WI38 (cell line): ENCODE measurements at regions not wholly inside any gene's neighbourhood (a gene's known extent, or its start where the extent isn't known, plus 50 kb on each side); places are given as distances from the start of the nearest gene placed in this dataset.

Experiments used
- H3K4me3 ChIP-seq: 2 replicates; pipeline ENCODE4 v1.5.1; 2011; ENCODE audit warnings: low read depth, mild to moderate bottlenecking, control low read depth, low read length
- TF ChIP-seq, protein P1 (sequence below): IDR thresholded peaks from 2 replicates; pipeline ENCODE4 v1.5.1; 2012; ENCODE audit warnings: low read depth, mild to moderate bottlenecking, control low read depth, low read length

DNA sequence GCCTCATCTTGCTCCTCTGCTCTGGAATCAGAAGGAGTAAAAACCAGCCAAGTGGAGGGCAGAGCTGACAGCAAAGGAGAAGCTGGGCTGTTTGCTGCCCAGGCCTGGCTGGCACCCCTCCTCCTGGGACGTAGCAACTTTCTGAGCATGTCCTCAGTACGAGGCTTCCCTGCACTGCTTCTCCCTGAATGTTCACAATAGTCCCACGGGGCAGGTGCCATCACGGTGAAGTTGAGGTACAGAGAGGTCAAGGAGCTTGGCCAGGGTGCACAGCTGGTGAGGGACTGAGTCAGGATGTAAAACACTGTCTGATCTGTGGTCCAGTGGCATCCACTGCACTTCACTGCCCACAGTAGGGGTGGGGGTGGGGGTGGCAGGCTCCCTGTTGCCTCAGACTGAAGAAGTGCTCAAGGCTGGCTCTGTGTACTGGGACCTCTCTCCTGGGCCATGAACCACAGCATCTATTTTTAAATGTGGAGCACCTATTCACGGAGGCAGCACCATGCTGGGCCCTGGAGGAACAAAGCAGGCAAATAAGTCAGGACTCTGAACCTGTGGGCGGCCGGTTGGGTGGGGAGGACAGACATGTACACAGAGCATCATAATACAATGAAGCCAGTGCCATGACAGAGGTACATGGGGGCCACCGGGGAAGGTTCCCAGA lies 369.5 kb downstream of the SEC14L1 start:
- H3K4me3 ChIP-seq: no peak overlapping the region
- TF ChIP-seq, protein P1, sequence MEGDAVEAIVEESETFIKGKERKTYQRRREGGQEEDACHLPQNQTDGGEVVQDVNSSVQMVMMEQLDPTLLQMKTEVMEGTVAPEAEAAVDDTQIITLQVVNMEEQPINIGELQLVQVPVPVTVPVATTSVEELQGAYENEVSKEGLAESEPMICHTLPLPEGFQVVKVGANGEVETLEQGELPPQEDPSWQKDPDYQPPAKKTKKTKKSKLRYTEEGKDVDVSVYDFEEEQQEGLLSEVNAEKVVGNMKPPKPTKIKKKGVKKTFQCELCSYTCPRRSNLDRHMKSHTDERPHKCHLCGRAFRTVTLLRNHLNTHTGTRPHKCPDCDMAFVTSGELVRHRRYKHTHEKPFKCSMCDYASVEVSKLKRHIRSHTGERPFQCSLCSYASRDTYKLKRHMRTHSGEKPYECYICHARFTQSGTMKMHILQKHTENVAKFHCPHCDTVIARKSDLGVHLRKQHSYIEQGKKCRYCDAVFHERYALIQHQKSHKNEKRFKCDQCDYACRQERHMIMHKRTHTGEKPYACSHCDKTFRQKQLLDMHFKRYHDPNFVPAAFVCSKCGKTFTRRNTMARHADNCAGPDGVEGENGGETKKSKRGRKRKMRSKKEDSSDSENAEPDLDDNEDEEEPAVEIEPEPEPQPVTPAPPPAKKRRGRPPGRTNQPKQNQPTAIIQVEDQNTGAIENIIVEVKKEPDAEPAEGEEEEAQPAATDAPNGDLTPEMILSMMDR: no peak

DNA sequence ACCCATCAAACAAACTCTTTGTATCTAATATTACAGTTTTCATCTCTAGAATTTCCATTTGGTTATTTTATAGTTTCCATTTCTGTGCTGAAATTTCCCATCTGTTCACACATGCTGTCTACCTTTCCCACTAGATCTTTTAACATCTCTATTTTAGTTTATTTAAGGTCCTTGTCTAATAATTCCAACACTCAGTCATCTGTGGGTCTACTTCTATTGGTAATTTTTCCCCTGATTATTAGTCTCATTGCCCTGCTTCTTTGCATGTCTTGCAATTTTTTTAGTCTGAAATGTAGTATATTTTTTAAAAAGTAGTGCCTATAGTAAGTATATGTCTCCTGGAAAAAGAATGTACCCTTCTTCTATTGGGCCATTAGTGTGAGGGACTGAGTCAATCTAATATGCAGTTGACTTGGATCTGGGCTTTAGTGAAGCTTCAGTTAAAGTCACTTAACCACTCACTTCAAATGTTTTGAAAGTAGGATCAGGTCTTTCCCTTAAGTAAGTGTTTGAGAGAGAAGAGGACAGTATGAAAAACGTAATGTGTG lies 370.8 kb downstream of the SEC14L1 start:
- no peak overlapping the region for H3K4me3 ChIP-seq
- TF ChIP-seq, protein P1: no peak

DNA sequence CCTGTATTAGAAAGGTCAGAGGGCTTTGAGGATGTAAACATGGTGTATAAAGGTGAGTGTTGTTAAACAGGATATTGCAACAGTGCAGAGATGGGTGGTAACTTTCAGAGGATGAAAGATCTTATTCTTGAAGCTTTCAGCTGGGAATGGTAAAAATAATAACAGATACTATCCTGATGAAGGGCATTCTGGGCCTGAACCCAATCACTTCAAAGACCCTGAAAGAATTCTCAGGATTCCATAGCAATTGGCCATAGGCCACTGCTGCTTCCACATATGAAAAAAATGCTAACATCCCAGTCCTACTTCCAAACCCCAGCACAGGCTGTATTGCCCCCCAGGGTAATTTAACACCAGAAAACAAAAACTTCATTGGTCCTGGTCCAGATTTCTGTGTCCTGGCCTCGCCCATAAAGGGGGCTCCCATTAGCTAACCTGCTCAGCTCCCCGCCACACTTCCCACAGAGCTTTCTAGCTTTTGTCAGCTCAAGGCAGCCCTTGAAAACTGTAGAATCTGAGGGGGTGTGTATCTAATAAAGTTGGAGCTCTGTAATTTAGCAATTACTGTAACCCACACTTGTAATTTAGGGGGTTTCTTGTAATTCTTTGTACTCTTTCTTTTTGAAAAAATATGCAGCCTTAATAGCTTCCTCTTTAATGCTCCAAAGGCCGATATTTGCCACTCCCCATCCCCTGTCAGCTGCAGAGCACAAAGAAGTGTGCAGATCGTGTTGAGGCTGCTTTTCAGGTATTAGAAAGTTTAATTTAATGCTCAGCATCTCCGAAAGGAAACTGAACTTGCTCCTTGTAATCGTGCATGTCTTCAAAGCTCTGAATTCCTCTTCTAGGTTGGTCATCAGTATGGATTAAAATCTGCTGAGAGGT lies 371.5 kb downstream of the SEC14L1 start:
- TF ChIP-seq, protein P1: no peak
- H3K4me3 ChIP-seq: no peak overlapping the region

DNA sequence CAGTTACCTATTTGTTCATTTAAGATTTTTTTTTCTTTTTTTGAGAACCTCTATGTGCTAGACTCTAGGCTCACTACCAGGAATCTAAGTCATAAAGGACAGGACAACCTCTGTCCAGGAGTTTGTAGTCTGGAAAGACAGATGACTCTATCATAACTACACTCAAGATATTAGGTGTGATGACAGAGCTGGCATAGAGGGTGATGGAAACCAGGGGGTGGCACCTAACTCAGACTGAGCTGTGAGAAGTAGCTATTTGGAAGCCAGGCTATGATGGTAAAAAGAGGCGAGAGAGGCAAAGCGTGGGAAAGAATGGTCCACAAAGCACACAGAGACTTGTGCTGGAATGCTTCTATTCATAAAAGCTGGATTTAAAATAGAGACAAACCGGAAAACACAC lies 372.3 kb downstream of the SEC14L1 start:
- TF ChIP-seq, protein P1: no peak
- H3K4me3 ChIP-seq: no peak overlapping the region

DNA sequence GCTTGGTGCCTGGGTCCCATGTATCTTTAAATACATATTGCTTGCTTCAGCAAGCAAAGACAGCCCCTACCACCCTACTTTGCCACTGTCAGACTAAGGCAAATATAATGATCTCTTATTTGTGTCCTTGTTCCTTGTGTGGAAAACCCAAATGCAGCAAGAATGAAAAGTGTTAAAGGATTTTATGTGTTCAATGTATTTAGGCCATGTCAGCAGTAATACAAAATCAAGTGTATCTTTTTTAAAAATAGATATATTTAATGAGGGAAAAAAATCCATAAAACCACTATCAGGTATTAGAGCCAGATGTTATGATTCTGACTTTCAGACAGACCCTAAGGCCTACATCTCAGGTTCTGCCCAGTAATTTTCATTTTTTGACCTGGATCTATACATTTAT lies 374.5 kb downstream of the SEC14L1 start:
- no peak overlapping the region for H3K4me3 ChIP-seq
- TF ChIP-seq, protein P1: no peak

DNA sequence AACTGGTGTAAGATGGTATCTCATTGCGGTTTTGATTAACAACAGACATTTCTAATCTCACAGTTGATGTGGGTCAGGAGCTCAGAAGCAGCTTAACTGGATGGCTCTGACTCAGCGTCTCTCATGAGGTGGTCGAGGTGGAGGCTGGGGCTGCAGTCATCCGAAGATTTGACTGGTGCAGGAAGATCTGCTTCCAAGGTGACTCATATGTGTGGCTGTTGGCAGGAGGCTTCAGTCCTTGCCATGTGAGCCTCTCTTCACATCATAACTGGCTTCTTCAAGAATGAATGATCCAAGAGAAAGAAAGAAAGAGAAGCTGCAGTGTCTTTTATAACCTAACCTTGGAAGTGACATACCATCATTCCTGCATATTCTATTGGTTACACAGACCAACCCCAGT lies 376.1 kb downstream of the SEC14L1 start:
- TF ChIP-seq, protein P1: no peak
- no peak overlapping the region for H3K4me3 ChIP-seq

DNA sequence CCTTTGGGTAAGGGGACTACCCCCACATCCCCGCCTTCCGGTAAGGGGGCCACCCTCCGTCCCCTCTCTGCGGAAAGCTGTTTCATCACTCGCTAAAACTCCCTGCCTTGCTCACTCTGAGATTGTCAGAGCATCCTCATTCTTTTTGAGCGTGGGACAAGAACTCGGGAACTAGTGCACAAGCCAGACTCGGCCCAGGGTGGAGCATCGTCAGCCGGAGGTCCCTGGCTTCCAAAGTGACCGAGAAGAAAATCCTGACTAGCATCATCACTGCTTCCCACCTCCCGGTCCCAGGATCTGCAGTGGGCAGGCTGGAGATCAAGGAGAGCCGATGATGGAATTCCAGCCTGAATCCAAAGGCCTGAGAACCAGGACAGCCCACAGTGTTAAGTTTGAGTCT lies 380.3 kb downstream of the SEC14L1 start:
- H3K4me3 ChIP-seq: no peak overlapping the region
- TF ChIP-seq, protein P1: no peak
